ENCODE measurements at regions not wholly inside any gene's neighbourhood (a gene's known extent, or its start where the extent isn't known, plus 50 kb on each side); places are given as distances from the start of the nearest gene placed in this dataset.

DNA sequence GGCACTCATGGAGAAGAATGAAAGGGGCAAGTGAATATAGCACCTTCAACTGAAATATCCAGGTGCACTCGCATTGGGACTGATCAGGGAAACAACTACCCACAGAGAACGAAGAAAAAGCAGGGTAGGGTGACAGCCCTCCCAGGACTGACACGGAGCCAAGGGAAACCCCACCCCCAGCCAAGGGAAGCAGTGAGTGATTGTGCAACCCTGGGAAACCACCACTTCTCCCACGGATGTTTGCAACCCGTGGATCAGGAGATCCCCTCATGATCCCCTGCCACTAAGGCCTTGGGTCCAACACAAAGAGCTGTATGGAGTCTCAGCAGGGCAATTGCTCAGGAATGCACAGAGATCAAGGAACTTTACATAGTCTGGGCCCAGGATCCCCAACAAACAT, 158.5 kb upstream of the HCCS start:
- TF ChIP-seq CTCF (IDR thresholded peaks at IDR 0.05; ENCODE audit: borderline replicate concordance, extremely low read depth, low read length, poor library complexity, severe bottlenecking) (no peak), EZH2 (IDR thresholded peaks at IDR 0.05; ENCODE audit: borderline replicate concordance, low read depth, low read length, severe bottlenecking) (no peak)

Data from DND-41 (cell line).